Neural cell (in vitro differentiated cells): ENCODE measurements at regions not wholly inside any gene's neighbourhood (a gene's known extent, or its start where the extent isn't known, plus 50 kb on each side); places are given as distances from the start of the nearest gene placed in this dataset.

Source experiments
- H2AFZ ChIP-seq: fragments of 200-600, 300-800 bp; sonication (generic), shearing (Covaris generic); 2 replicates; pipeline ENCODE4 v1.6.0; 2014; ENCODE audit warnings: low read depth, mild to moderate bottlenecking, antibody characterized with exemption, low read length, moderate library complexity
- H3F3A ChIP-seq: fragments of 200-600 bp; shearing (Covaris generic); 2 replicates; pipeline ENCODE4 v1.6.1; 2016; ENCODE audit warnings: mild to moderate bottlenecking, moderate library complexity, mixed read lengths, antibody characterized with exemption, low read length; ENCODE audit not compliant: insufficient read depth, poor library complexity, severe bottlenecking
- H3K27ac ChIP-seq: fragments of 200-600, 300-800 bp; sonication (generic), shearing (Covaris generic); 2 replicates; pipeline ENCODE4 v1.5.1; 2014; ENCODE audit warnings: mild to moderate bottlenecking, low read length, moderate library complexity
- H3K27me3 ChIP-seq: fragments of 300-800, 200-600 bp; sonication (generic), shearing (Covaris generic); 2 replicates; pipeline ENCODE4 v1.6.0; 2014; ENCODE audit warnings: mild to moderate bottlenecking, low read depth, low read length, moderate library complexity; ENCODE audit not compliant: insufficient read depth
- H3K36me3 ChIP-seq: fragments of 300-800, 200-600 bp; sonication (generic), shearing (Covaris generic); 2 replicates; pipeline ENCODE4 v1.5.1; 2014; ENCODE audit warnings: mild to moderate bottlenecking, antibody characterized with exemption, low read length, moderate library complexity; ENCODE audit not compliant: insufficient read depth
- H3K4me2 ChIP-seq: fragments of 300-800, 200-600 bp; sonication (generic), shearing (Covaris generic); 2 replicates; pipeline ENCODE4 v1.6.0; 2014; ENCODE audit warnings: mild to moderate bottlenecking, low read length
- H3K4me3 ChIP-seq: fragments of 300-800, 200-600 bp; sonication (generic), shearing (Covaris generic); 2 replicates; pipeline ENCODE4 v1.5.1; 2014; ENCODE audit warnings: mild to moderate bottlenecking, low read length, moderate library complexity
- H3K79me2 ChIP-seq: fragments of 200-600 bp; shearing (Covaris generic); replicated peaks from 2 replicates; pipeline ENCODE4 v1.6.0; 2014; ENCODE audit warnings: mild to moderate bottlenecking, low read length, moderate library complexity; ENCODE audit not compliant: insufficient read depth
- H3K9ac ChIP-seq: fragments of 300-800, 200-600 bp; sonication (generic), shearing (Covaris generic); 2 replicates; pipeline ENCODE4 v1.6.1; 2016; ENCODE audit warnings: mild to moderate bottlenecking, low read length, mixed read lengths
- H3K9me2 ChIP-seq: fragments of 200-600 bp; shearing (Covaris generic); 2 replicates; pipeline ENCODE4 v1.6.1; 2016; ENCODE audit warnings: mild to moderate bottlenecking, low read length, mixed read lengths; ENCODE audit not compliant: insufficient read depth
- H3K9me3 ChIP-seq: fragments of 200-600, 300-800 bp; sonication (generic), shearing (Covaris generic); 2 replicates; pipeline ENCODE4 v1.6.1; 2016; ENCODE audit warnings: mild to moderate bottlenecking, mixed run types, low read length, moderate library complexity, mixed read lengths
- H4K20me1 ChIP-seq: fragments of 200-600 bp; shearing (Covaris generic); 2 replicates; pipeline ENCODE4 v1.6.1; 2016; ENCODE audit warnings: mild to moderate bottlenecking, mixed run types; ENCODE audit not compliant: insufficient read depth
- CTCF ChIP-seq: fragments of 450-650 bp; IDR thresholded peaks from 2 replicates; pipeline ENCODE4 v1.5.1; 2014; ENCODE audit warnings: antibody characterized with exemption, mild to moderate bottlenecking, moderate library complexity; ENCODE audit not compliant: poor library complexity, severe bottlenecking
- EP300 ChIP-seq: fragments of 450-650 bp; conservative IDR thresholded peaks from 2 replicates; pipeline ENCODE4 v1.6.1; 2014; ENCODE audit warnings: antibody characterized with exemption, mild to moderate bottlenecking, moderate library complexity; ENCODE audit not compliant: poor library complexity, severe bottlenecking
- EZH2 ChIP-seq: fragments of 200-600, 300-800 bp; shearing (Covaris generic), sonication (generic); IDR thresholded peaks from 2 replicates; pipeline ENCODE4 v1.6.1; 2014; ENCODE audit warnings: antibody characterized with exemption, low read length, borderline replicate concordance, mild to moderate bottlenecking; ENCODE audit not compliant: insufficient read depth, poor library complexity, severe bottlenecking
- MXI1 ChIP-seq: fragments of 450-650 bp; conservative IDR thresholded peaks from 2 replicates; pipeline ENCODE4 v1.6.1; 2014; ENCODE audit warnings: antibody characterized with exemption, mild to moderate bottlenecking; ENCODE audit not compliant: poor library complexity, severe bottlenecking
- POLR2AphosphoS5 ChIP-seq: IDR thresholded peaks from 2 replicates; pipeline ENCODE4 v1.6.1; 2012
- RAD21 ChIP-seq: fragments of 450-650 bp; conservative IDR thresholded peaks from 2 replicates; pipeline ENCODE4 v1.6.1; 2014; ENCODE audit warnings: antibody characterized with exemption, mild to moderate bottlenecking, moderate library complexity
- REST ChIP-seq: IDR thresholded peaks from 2 replicates; pipeline ENCODE4 v1.6.1; 2012; ENCODE audit warnings: borderline replicate concordance
- SMC3 ChIP-seq: fragments of 450-650 bp; conservative IDR thresholded peaks from 2 replicates; pipeline ENCODE4 v1.6.1; 2014; ENCODE audit warnings: antibody characterized with exemption, mild to moderate bottlenecking, moderate library complexity; ENCODE audit not compliant: poor library complexity
- TAF1 ChIP-seq: IDR thresholded peaks from 2 replicates; pipeline ENCODE4 v1.6.1; 2012; ENCODE audit warnings: low read depth

- H2AFZ ChIP-seq: no peak overlapping the region
- H4K20me1 ChIP-seq: no peaks in the 10 kb centered on the region
- H3K27me3 ChIP-seq: no peaks in the 10 kb centered on the region
- no peaks in the 10 kb centered on the region for H3K9me2 ChIP-seq
- H3F3A ChIP-seq: no peaks in the 10 kb centered on the region
- TF ChIP-seq RAD21 (no peak), TAF1 (no peak), SMC3 (no peak)
- H3K4me3 ChIP-seq: no peak overlapping the region
- H3K27ac ChIP-seq: no peak overlapping the region
- no peaks in the 10 kb centered on the region for H3K36me3 ChIP-seq
- no peak overlapping the region for H3K4me2 ChIP-seq
- no peaks in the 10 kb centered on the region for H3K9me3 ChIP-seq
- no peak overlapping the region for H3K9ac ChIP-seq
- no peaks in the 10 kb centered on the region for H3K79me2 ChIP-seq
These were observed 361.8 kb downstream of the KCNRG start for GRCh38 chr13:50376895-50377575.

GRCh38 chr13:50377726-50378270 lies 362.6 kb downstream of the KCNRG start:
- no peaks in the 10 kb centered on the region for H3K79me2 ChIP-seq
- no peaks in the 10 kb centered on the region for H3K36me3 ChIP-seq
- H3K9me2 ChIP-seq: no peaks in the 10 kb centered on the region
- H3K4me3 ChIP-seq: no peak overlapping the region
- H3K4me2 ChIP-seq: no peak overlapping the region
- no peaks in the 10 kb centered on the region for H4K20me1 ChIP-seq
- no peak overlapping the region for H3K9ac ChIP-seq
- H3F3A ChIP-seq: no peaks in the 10 kb centered on the region
- H3K9me3 ChIP-seq: no peaks in the 10 kb centered on the region
- no peaks in the 10 kb centered on the region for H3K27me3 ChIP-seq
- TF ChIP-seq REST (no peak), EP300 (no peak), TAF1 (no peak), POLR2AphosphoS5 (no peak), EZH2 (no peak), MXI1 (no peak), CTCF (no peak), RAD21 (no peak), SMC3 (no peak)
- H2AFZ ChIP-seq: no peak overlapping the region
- H3K27ac ChIP-seq: no peak overlapping the region
